ENCODE measurements at regions not wholly inside any gene's neighbourhood (a gene's known extent, or its start where the extent isn't known, plus 50 kb on each side); places are given as distances from the start of the nearest gene placed in this dataset.
"Not testable (repeated sequence)": the region's sequence is repeated elsewhere in the genome, so short reads cannot be mapped to it uniquely, and the experiment has no call there.

DNA sequence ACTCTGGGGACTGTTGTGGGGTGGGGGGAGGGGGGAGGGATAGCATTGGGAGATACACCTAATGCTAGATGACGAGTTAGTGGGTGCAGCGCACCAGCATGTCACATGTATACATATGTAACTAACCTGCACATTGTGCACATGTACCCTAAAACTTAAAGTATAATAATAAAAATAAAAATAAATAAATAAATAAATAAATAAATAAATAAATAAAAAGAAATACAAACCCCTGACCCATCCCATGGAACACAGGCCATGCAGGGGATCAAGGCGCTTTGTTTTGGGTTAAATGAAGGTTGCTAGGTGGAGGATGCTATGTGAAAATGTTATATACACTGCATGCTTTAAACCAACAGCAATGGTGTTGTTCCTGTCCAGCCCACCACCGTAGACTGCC, 184.7 kb downstream of the C6orf118 start:
- H3K27me3 Mint-ChIP-seq (ENCODE audit: low read depth); H3K27ac Mint-ChIP-seq; H3K4me3 Mint-ChIP-seq; H3K4me1 Mint-ChIP-seq (ENCODE audit: low read depth); H3K36me3 Mint-ChIP-seq (ENCODE audit: low read depth): not testable (repeated sequence)
- peaks cover 13% of the 10 kb centered on the region for H3K9me3 Mint-ChIP-seq

DNA sequence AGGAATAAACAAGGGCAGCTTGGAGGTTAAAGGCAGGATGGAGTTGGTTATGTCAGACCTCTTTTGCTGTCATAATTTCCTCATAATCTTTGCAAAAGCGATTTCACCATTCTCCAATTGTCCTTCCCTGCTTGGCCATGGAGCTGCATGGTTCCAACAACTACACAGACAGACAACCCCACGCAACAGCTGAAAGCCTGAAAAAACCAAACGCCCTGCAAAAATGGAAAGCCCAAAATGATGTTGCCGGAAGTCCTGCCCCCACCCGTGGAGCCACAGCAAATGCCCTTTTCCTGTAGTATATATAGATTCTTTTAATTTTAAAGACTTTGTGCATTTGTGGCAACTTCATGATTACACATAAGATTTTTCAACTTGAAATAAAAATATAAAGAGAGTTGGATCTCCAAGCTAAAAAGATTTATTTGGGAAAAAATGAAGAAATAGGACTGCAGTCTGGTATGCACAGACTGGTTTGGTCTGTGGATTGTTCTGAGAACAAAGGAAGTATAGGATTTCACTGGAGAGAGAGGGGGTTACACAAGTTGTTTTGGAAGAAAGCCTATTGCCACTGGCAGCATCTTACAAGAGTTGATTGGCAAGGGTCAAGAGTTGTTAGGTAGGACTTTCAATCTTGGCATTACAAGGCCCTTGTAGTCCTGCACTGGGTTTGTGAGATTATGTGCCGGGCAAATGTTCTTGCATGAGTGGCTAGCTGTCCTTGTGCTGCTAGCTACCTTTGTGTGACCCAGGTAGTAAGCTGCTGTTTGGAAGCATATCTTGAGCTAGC, 190.0 kb downstream of the C6orf118 start:
- peaks cover 16% of the 10 kb centered on the region for H3K9me3 Mint-ChIP-seq
- no peaks in the 10 kb centered on the region for H3K27me3 Mint-ChIP-seq (ENCODE audit: low read depth)
- no peaks in the 10 kb centered on the region for H3K4me1 Mint-ChIP-seq (ENCODE audit: low read depth)
- H3K36me3 Mint-ChIP-seq (ENCODE audit: low read depth): no peaks in the 10 kb centered on the region
- no peak overlapping the region for H3K4me3 Mint-ChIP-seq
- no peak overlapping the region for H3K27ac Mint-ChIP-seq

DNA sequence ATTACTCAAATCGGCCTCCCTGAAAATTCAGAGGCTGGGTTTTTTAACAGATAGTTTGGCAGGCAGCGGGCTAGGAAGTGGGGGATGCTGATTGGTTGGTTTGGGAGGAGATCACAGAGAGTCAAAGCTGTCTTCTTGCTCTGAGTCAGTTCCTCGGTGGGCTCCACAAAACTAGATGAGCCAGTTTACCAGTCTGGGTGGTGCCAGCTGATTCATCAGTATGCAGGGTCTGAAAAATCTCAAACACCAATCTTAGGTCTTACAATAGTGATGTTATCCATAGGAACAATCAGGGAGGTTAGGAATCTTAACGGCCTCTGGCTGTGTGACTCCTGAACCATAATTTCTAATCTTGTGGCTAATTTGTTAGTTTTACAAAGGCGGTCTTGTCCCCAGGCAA, 190.7 kb downstream of the C6orf118 start:
- Mint-ChIP-seq H3K36me3 (ENCODE audit: low read depth) (no peaks in the 10 kb centered on the region), H3K27me3 (ENCODE audit: low read depth) (no peaks in the 10 kb centered on the region), H3K4me1 (ENCODE audit: low read depth) (no peaks in the 10 kb centered on the region), H3K27ac (no peak overlapping the region), H3K9me3 (peaks cover 23% of the 10 kb centered on the region), H3K4me3 (no peak overlapping the region)

DNA sequence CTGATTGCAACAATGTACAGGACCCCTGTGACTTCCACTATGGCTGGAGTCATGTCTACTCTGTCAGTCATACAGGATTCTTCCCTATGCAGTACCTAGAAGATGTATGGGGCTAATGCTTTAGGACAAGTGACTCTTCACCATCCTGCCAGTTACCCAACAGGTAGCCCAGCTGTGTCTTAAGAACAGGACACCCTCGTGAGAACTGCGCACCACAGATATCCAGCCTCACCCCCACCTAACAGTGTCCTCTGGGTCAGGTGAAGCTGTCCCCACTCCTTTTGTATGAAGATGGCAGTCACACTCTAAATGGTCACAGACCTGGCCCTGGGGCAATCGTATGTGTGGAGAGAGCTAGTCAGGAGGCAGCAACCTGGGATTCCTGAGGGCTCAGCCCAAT, 191.6 kb downstream of the C6orf118 start:
- no peak overlapping the region for H3K27ac Mint-ChIP-seq
- no peaks in the 10 kb centered on the region for H3K27me3 Mint-ChIP-seq (ENCODE audit: low read depth)
- H3K4me1 Mint-ChIP-seq (ENCODE audit: low read depth): no peaks in the 10 kb centered on the region
- no peaks in the 10 kb centered on the region for H3K36me3 Mint-ChIP-seq (ENCODE audit: low read depth)
- peaks cover 24% of the 10 kb centered on the region for H3K9me3 Mint-ChIP-seq
- no peak overlapping the region for H3K4me3 Mint-ChIP-seq

DNA sequence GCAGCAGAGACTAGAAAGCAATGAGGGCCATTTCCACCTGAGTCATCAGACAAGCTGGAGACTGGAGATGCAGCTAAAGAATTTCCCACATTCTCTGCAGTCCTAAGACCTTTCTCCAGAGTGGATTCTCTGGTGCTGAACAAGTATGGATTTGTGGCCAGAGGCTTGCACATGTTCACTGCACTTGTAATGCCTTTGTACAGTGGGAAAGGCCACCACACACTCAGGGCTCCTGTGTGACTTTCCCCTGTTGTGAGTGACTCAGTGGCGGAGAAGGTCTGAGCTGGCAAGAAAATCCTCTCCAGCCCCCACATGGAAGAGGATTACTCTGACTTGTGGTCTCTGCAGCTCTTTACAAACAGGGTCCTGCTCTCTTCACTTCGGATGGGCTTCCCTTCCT, 192.3 kb downstream of the C6orf118 start:
- H3K9me3 Mint-ChIP-seq: peaks cover 24% of the 10 kb centered on the region
- no peaks in the 10 kb centered on the region for H3K4me1 Mint-ChIP-seq (ENCODE audit: low read depth)
- H3K27me3 Mint-ChIP-seq (ENCODE audit: low read depth): no peaks in the 10 kb centered on the region
- H3K4me3 Mint-ChIP-seq: no peak overlapping the region
- H3K36me3 Mint-ChIP-seq (ENCODE audit: low read depth): no peaks in the 10 kb centered on the region
- H3K27ac Mint-ChIP-seq: no peak overlapping the region

DNA sequence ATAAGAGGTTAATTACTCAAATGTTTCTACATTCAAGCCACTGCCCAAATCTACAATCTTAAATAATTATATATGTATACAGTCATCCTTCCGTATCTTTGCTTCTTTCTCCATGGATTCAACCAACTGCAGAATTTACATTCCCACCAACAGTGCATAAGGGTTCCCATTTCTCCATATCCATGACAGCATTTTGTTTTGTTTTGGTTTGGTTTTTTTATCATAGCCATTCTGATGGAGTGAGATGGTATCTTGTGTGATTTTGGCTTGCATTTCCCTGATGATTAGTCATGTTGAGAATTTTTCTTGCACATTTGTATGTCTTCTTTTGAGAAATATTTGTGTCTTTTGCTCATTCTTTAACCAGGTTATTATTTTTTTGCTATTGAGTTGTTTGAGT, 198.5 kb downstream of the C6orf118 start:
- H3K4me3 Mint-ChIP-seq: no peak overlapping the region
- H3K27ac Mint-ChIP-seq: no peak overlapping the region
- H3K4me1 Mint-ChIP-seq (ENCODE audit: low read depth): no peaks in the 10 kb centered on the region
- peaks cover 22% of the 10 kb centered on the region for H3K9me3 Mint-ChIP-seq
- no peaks in the 10 kb centered on the region for H3K36me3 Mint-ChIP-seq (ENCODE audit: low read depth)
- H3K27me3 Mint-ChIP-seq (ENCODE audit: low read depth): no peaks in the 10 kb centered on the region

DNA sequence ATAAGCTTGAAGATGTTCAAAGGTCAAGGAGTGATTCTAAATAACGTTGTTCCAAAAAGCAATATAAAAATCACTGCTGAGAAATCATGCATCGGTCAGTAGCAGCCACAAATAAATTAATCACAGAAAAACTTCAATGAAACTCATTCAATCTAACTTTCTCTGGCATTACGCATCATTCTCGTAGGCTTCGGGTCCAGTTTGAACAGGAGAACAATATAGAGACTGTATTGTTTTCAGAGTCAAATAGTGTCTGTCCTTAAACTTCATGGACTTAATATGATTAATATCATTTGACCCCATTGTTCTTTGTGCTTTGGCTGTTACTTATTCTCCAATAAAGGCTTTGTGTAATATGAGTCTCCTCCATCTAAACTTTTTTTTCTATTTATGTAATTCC, 200.4 kb downstream of the C6orf118 start:
- Mint-ChIP-seq H3K27me3 (ENCODE audit: low read depth) (no peaks in the 10 kb centered on the region), H3K9me3 (peaks cover 8% of the 10 kb centered on the region), H3K27ac (no peak overlapping the region), H3K4me3 (no peak overlapping the region), H3K4me1 (ENCODE audit: low read depth) (no peaks in the 10 kb centered on the region), H3K36me3 (ENCODE audit: low read depth) (no peaks in the 10 kb centered on the region)

DNA sequence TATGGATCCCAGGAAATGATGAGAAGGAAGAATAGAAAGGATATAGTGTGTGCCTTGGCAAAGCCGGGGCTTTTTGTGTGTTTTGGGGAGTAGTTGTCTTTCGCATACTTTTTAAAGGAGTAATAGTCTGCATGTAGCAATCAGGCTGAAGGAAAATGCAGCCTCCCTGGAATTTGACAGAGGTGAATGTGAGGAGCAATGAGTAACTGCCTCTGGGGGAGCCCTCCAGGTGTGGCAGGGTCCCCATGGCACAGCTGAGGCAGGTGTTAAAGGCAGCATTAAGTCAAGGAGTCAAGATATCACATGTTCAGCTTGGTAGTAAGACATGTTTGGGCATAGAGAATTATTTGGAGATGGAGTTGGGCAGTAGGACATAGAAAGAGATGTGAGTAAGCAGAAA, 203.1 kb downstream of the C6orf118 start:
- Mint-ChIP-seq H3K4me1 (ENCODE audit: low read depth) (no peaks in the 10 kb centered on the region), H3K4me3 (no peak overlapping the region), H3K9me3 (peaks cover 10% of the 10 kb centered on the region), H3K36me3 (ENCODE audit: low read depth) (no peaks in the 10 kb centered on the region), H3K27me3 (ENCODE audit: low read depth) (no peaks in the 10 kb centered on the region), H3K27ac (no peak overlapping the region)

DNA sequence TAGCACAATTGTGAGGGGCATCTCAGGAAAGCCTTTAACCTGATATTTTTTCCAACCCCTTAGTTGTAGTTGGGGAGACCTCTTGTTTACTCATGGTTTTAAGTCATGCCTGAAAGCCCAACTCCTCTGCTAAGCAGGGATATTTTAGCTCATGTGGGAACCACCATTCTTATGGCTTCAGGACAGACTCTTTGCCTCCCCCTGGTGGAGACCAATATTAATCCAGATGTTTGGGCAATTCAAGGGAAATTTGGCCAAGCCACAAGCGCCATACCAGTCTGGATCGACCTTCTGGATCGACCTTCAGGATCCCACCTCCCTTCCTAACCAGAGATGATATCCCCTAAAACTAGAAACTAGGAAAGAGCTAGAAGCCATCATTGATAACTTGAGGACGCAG, 211.2 kb downstream of the C6orf118 start:
- peaks cover 5% of the 10 kb centered on the region for H3K9me3 Mint-ChIP-seq
- no peaks in the 10 kb centered on the region for H3K27me3 Mint-ChIP-seq (ENCODE audit: low read depth)
- H3K4me3 Mint-ChIP-seq: no peak overlapping the region
- no peak overlapping the region for H3K27ac Mint-ChIP-seq
- no peaks in the 10 kb centered on the region for H3K36me3 Mint-ChIP-seq (ENCODE audit: low read depth)
- no peaks in the 10 kb centered on the region for H3K4me1 Mint-ChIP-seq (ENCODE audit: low read depth)

DNA sequence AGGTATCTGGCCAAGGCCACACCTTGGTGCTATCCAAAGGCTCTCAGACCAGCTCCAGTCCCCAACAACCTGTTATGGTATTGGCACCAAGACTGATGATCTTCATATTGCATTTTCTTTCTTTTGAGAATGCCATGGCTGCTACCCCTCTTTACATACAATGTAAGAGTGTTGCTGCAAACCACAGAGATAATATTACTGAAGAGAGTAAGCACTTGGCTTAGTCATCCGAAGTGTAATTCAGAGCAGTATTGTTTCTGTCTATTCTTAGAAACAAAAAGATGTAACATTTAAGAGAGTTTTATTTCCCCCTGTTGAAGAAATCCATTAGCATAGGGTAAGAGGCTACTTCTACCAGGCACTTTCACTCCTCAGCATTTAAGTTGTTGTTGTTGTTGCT, 212.5 kb downstream of the C6orf118 start:
- Mint-ChIP-seq H3K27me3 (ENCODE audit: low read depth) (no peaks in the 10 kb centered on the region), H3K27ac (no peak overlapping the region), H3K4me1 (ENCODE audit: low read depth) (no peaks in the 10 kb centered on the region), H3K9me3 (no peaks in the 10 kb centered on the region), H3K4me3 (no peak overlapping the region), H3K36me3 (ENCODE audit: low read depth) (no peaks in the 10 kb centered on the region)

DNA sequence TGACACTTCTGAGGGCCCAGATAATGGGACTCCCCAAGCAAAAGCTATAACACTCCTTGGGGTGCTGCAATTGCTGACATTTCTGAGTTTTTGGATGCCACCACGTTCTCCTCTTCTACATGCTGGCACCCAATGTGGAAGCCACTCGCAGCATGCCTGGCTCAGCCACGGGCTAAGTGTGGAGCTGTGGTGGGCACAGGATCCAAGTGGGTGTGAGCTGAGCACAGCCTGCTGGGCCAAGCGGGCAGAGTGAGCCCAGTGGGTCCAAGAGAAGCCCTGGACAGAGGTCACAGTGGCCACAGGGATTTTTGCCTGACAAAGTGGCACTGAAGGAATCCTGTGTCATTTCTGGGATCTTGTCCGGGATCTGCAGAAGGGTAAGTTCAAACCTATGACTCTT, 213.2 kb downstream of the C6orf118 start:
- no peak overlapping the region for H3K27ac Mint-ChIP-seq
- no peak overlapping the region for H3K4me3 Mint-ChIP-seq
- H3K4me1 Mint-ChIP-seq (ENCODE audit: low read depth): no peaks in the 10 kb centered on the region
- no peaks in the 10 kb centered on the region for H3K27me3 Mint-ChIP-seq (ENCODE audit: low read depth)
- H3K36me3 Mint-ChIP-seq (ENCODE audit: low read depth): no peaks in the 10 kb centered on the region
- H3K9me3 Mint-ChIP-seq: no peaks in the 10 kb centered on the region

DNA sequence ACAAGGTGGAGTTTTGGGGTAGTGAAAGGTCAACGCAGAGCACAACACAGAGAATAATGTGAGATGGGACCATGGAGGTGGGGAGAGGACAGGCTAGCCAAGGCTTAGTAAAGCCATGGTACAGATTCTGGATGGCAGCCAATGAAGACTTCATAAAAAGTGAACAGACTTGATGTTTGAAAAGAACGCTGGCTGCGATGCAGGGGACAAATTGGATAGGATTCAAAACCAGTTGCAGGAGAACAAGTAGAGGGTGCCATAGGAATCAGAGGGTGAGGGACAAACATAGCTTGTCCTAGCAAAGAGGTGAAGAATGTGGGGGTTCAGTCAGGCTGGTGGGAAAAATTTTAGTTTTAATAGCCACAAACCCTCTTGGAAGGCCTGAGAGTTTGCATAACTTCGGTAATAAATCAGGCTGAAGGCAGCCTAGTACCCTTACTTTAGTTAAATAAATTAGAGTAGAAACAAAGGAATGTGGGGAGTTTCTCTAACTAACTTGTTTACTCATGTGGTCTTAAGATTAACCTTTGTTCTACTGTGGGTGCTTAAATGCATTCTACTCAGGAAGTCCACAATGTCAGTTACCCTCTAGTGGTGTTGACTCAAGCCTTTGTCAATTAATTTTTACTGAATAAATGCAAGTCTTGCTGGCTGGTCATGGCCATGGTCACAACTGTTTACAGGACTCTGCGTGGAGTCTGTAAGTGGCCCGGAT, 216.4 kb downstream of the C6orf118 start:
- peaks cover 5% of the 10 kb centered on the region for H3K9me3 Mint-ChIP-seq
- H3K36me3 Mint-ChIP-seq (ENCODE audit: low read depth): no peaks in the 10 kb centered on the region
- no peak overlapping the region for H3K27ac Mint-ChIP-seq
- H3K27me3 Mint-ChIP-seq (ENCODE audit: low read depth): no peaks in the 10 kb centered on the region
- H3K4me3 Mint-ChIP-seq: no peak overlapping the region
- H3K4me1 Mint-ChIP-seq (ENCODE audit: low read depth): no peaks in the 10 kb centered on the region

DNA sequence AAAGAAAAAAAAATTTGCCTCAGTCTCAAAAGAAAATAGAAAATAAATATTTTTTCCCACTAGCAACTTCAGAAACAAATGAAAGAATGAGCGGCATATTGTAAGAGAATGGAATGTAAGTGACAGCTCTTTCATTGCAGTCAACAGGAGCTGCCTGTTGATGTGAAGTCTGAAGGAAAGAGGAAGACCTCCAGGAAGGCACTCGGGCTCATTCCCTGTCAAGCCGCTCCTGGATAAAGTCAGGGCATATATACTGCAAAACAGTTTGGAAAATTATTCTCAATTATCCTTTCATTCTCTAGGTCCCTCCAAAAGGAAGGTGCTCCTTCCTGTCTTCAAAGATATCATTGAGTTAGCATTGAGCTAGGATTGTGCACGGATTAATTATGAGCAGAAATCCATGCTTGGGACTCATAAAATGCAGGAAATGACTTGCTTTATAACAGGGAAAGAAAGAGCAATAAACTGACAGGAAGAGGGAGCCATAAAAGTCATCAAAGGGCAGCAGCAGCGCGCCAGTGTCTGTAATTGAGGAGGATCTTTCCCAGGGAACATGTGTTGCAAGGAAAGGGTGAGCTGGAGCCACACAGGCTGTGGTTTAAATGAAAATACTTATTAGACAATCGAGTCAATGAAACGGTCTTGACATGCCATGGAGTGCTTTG, 218.2 kb downstream of the C6orf118 start:
- Mint-ChIP-seq H3K4me1 (ENCODE audit: low read depth) (no peaks in the 10 kb centered on the region), H3K36me3 (ENCODE audit: low read depth) (no peaks in the 10 kb centered on the region), H3K27ac (no peak overlapping the region), H3K4me3 (no peak overlapping the region), H3K27me3 (ENCODE audit: low read depth) (no peaks in the 10 kb centered on the region), H3K9me3 (peaks cover 5% of the 10 kb centered on the region)

DNA sequence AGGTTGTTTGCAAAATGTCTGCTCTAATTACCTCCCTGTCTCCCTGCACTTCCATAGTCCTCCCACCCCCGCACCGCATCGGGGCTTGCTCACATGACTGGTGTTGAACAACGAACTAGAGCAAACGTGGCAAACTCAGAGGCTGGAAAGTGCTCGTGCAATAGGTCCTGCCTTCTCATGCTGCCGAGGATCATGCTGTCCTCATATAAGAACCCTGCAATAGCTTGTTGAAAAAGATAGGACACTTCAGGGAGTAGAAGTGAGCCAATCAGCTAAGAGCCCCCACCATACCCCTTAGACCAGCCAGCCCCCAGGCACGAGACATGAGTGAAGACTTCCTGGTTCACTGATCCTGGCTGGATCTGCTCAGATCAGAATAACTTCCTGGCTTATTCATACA, 219.2 kb downstream of the C6orf118 start:
- no peak overlapping the region for H3K4me3 Mint-ChIP-seq
- no peak overlapping the region for H3K27ac Mint-ChIP-seq
- no peaks in the 10 kb centered on the region for H3K36me3 Mint-ChIP-seq (ENCODE audit: low read depth)
- no peaks in the 10 kb centered on the region for H3K27me3 Mint-ChIP-seq (ENCODE audit: low read depth)
- no peaks in the 10 kb centered on the region for H3K4me1 Mint-ChIP-seq (ENCODE audit: low read depth)
- peaks cover 5% of the 10 kb centered on the region for H3K9me3 Mint-ChIP-seq

DNA sequence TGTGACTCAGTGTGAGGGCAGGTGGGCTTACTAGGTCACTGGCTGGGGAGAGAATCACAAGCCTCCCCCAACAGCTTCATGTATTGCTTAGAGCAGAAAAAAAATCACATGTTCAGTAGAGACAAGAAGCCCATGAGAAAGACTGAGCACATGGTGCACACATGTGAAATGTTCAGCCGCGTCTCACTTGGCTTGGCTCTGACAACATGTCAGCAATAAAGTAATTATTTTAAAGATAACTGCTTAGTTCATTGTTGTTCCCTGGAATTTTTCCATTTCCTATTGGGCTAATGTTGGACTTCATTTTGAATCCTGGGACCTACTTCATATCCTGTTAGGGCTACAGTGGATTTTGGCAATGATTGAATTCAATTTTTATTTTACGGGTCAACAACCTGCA, 222.6 kb downstream of the C6orf118 start:
- no peak overlapping the region for H3K27ac Mint-ChIP-seq
- H3K4me1 Mint-ChIP-seq (ENCODE audit: low read depth): no peaks in the 10 kb centered on the region
- no peaks in the 10 kb centered on the region for H3K27me3 Mint-ChIP-seq (ENCODE audit: low read depth)
- H3K9me3 Mint-ChIP-seq: peaks cover 5% of the 10 kb centered on the region
- no peak overlapping the region for H3K4me3 Mint-ChIP-seq
- H3K36me3 Mint-ChIP-seq (ENCODE audit: low read depth): no peaks in the 10 kb centered on the region

All from T-helper 1 cell treated with Interleukin-12 subunit alpha and Interleukin-12 subunit beta and Interleukin-4 antibody, amounts not matched to agents 30 μg/mL and 1 μg/mL, for 36 hours (primary cell).